ENCODE measurements at regions not wholly inside any gene's neighbourhood (a gene's known extent, or its start where the extent isn't known, plus 50 kb on each side); places are given as distances from the start of the nearest gene placed in this dataset.
A peak's percentile ranks its signal among the peaks of the same experiment; 100 is the strongest.

GRCh38 chr14:55752580-55753390, 172.8 kb downstream of the KTN1 start:
- ChIA-PET POLR2A (no interaction called here), CTCF (no interaction called here)
- DNase-seq (ENCODE audit: extremely low spot score): no peak
- TF ChIP-seq, protein P1, sequence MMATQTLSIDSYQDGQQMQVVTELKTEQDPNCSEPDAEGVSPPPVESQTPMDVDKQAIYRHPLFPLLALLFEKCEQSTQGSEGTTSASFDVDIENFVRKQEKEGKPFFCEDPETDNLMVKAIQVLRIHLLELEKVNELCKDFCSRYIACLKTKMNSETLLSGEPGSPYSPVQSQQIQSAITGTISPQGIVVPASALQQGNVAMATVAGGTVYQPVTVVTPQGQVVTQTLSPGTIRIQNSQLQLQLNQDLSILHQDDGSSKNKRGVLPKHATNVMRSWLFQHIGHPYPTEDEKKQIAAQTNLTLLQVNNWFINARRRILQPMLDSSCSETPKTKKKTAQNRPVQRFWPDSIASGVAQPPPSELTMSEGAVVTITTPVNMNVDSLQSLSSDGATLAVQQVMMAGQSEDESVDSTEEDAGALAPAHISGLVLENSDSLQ (IDR thresholded peaks at IDR 0.05): 0 out of 2 replicates have a peak, but pooled peaks have one; percentile 23
- no peak for TF ChIP-seq SUZ12 (IDR thresholded peaks at IDR 0.05)

- DNase-seq (ENCODE audit: extremely low spot score): no peak
- POLR2A ChIA-PET: no interaction called here
- CTCF ChIA-PET: no interaction called here
- TF ChIP-seq HDGF (IDR thresholded peaks at IDR 0.05; ENCODE audit: borderline replicate concordance) (no peak), BHLHE40 (IDR thresholded peaks at IDR 0.05; ENCODE audit: borderline replicate concordance) (no peak), ARNT (IDR thresholded peaks at IDR 0.05) (no peak), SUZ12 (IDR thresholded peaks at IDR 0.05) (no peak), SP1 (IDR thresholded peaks at IDR 0.05) (no peak), FOXM1 (IDR thresholded peaks at IDR 0.05; ENCODE audit: borderline replicate concordance) (no peak)
Observed at GRCh38 chr14:55754471-55754870, 174.5 kb downstream of the KTN1 start.

DNA sequence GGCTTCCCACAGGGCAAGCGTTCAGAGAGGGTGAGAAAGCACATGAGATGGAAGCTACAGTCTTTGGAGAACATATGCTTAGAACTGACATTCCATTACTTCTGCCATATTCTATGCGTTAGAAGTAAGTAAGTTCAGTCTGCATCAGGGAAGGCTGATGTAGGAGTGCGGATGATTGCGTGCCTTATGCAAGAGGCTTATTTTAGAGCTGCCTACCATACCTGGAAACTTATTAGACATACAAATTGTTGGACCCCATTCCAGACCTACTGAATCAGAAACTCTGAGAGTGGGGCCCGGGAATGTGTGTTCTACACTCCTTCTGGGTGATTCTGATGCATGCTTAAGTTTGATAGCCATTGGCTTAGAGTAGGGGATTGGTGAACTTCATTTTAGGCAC, 174.9 kb downstream of the KTN1 start:
- TF ChIP-seq HDGF (IDR thresholded peaks at IDR 0.05; ENCODE audit: borderline replicate concordance) (no peak), FOXM1 (IDR thresholded peaks at IDR 0.05; ENCODE audit: borderline replicate concordance) (no peak)
- ChIA-PET CTCF (no interaction called here), POLR2A (no interaction called here)
- DNase-seq (ENCODE audit: extremely low spot score): no peak

GRCh38 chr14:55756078-55756477, 176.1 kb downstream of the KTN1 start:
- ChIA-PET POLR2A (no interaction called here), CTCF (no interaction called here)
- no peak for TF ChIP-seq SUZ12 (IDR thresholded peaks at IDR 0.05)
- TF ChIP-seq SP1 (IDR thresholded peaks at IDR 0.05): no peak
- no peak for TF ChIP-seq BHLHE40 (IDR thresholded peaks at IDR 0.05; ENCODE audit: borderline replicate concordance)
- no peak for TF ChIP-seq CTBP1 (IDR thresholded peaks at IDR 0.05; ENCODE audit: borderline replicate concordance)
- no peak for DNase-seq (ENCODE audit: extremely low spot score)

- ChIA-PET POLR2A (no interaction called here), CTCF (no interaction called here)
- no peak for TF ChIP-seq NFRKB (IDR thresholded peaks at IDR 0.05)
- no peak for TF ChIP-seq FOXM1 (IDR thresholded peaks at IDR 0.05; ENCODE audit: borderline replicate concordance)
- no peak for TF ChIP-seq HDGF (IDR thresholded peaks at IDR 0.05; ENCODE audit: borderline replicate concordance)
- TF ChIP-seq CTBP1 (IDR thresholded peaks at IDR 0.05; ENCODE audit: borderline replicate concordance): no peak
- TF ChIP-seq ARNT (IDR thresholded peaks at IDR 0.05): no peak
- TF ChIP-seq ELF4 (IDR thresholded peaks at IDR 0.05): no peak
- no peak for TF ChIP-seq SUZ12 (IDR thresholded peaks at IDR 0.05)
- TF ChIP-seq FOXK2 (IDR thresholded peaks at IDR 0.05): no peak
- TF ChIP-seq, protein P1 (IDR thresholded peaks at IDR 0.05): no peak
- TF ChIP-seq L3MBTL2 (conservative IDR thresholded peaks at IDR 0.05): no peak
- TF ChIP-seq FOXA1 (IDR thresholded peaks at IDR 0.05): no peak
- TF ChIP-seq TARDBP (IDR thresholded peaks at IDR 0.05): no peak
- TF ChIP-seq ZNF384 (IDR thresholded peaks at IDR 0.05): no peak
- no peak for TF ChIP-seq BHLHE40 (IDR thresholded peaks at IDR 0.05; ENCODE audit: borderline replicate concordance)
- DNase-seq (ENCODE audit: extremely low spot score): no peak
Observed at GRCh38 chr14:55756557-55756956, 176.6 kb downstream of the KTN1 start.

DNA sequence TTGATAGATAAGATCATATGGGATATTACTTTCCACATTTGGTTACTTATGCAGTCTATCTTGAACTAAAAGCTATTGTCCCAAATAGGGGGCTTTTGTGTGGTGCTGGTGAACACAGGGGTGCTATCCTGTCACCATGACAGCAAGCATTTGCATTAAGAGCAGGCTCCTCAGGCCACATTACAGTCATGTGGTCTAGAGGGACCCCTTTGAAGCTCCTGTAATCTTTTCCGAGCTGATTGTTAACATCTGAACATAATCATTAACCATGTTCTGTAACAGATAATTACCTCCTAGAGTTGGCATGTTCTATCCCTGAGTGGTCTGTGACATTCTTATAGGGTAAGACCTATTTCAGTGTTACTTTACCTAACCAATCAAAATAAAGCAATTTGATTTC, 178.8 kb downstream of the KTN1 start:
- ChIA-PET POLR2A (no interaction called here), CTCF (no interaction called here)
- DNase-seq (ENCODE audit: extremely low spot score): no peak
- TF ChIP-seq LEF1 (IDR thresholded peaks at IDR 0.05; ENCODE audit: borderline replicate concordance) (no peak), SP1 (IDR thresholded peaks at IDR 0.05) (no peak)
- TF ChIP-seq, protein P1 (IDR thresholded peaks at IDR 0.05): no peak

DNA sequence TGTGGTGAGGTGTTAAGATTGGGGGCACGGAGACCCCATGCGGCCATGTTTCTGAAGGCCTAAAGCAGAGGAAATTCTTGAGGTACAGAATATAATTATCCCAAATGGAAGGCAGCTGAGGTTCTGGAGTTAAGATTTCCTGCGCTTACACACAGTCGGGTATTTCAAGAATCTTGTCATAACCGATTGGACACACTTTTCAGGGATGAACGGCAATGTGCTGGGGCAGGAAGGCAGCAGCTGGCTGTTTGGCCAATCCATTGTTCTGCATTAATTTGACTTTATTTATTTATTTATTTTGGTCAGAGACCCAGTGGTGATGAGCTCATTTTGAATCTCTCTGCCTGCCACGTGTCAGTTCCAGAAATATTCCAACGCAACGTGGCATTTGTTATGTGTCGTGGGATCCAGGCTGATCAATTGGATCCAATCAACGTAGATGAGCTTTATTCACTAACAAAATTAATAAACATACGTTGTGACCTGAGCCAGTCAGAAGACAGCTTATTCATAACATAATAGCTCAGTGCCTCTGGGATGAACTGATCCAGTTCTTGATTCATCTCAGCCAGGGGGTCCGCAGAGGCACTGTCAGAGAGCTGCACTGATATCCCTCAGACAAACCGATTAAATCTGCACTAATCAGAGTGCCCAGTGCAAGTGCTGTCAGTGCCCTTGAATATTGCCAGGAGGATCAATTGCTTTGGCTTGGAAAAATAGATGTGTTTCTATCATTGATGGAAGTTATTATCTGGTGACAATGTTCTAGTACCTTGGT, 181.0 kb downstream of the KTN1 start:
- no peak for DNase-seq (ENCODE audit: extremely low spot score)
- no peak for TF ChIP-seq TARDBP (IDR thresholded peaks at IDR 0.05)
- no peak for TF ChIP-seq CTBP1 (IDR thresholded peaks at IDR 0.05; ENCODE audit: borderline replicate concordance)
- no peak for TF ChIP-seq FOXM1 (IDR thresholded peaks at IDR 0.05; ENCODE audit: borderline replicate concordance)
- TF ChIP-seq HDGF (IDR thresholded peaks at IDR 0.05; ENCODE audit: borderline replicate concordance): no peak
- no peak for TF ChIP-seq BHLHE40 (IDR thresholded peaks at IDR 0.05; ENCODE audit: borderline replicate concordance)
- TF ChIP-seq LEF1 (IDR thresholded peaks at IDR 0.05; ENCODE audit: borderline replicate concordance): no peak
- no peak for TF ChIP-seq ELF4 (IDR thresholded peaks at IDR 0.05)
- TF ChIP-seq L3MBTL2 (conservative IDR thresholded peaks at IDR 0.05): no peak
- TF ChIP-seq NFRKB (IDR thresholded peaks at IDR 0.05): no peak
- no peak for TF ChIP-seq SUZ12 (IDR thresholded peaks at IDR 0.05)
- TF ChIP-seq ZNF384 (IDR thresholded peaks at IDR 0.05): no peak
- TF ChIP-seq FOXA1 (IDR thresholded peaks at IDR 0.05): no peak
- no peak for TF ChIP-seq SP1 (IDR thresholded peaks at IDR 0.05)
- no peak for TF ChIP-seq FOXK2 (IDR thresholded peaks at IDR 0.05)
- TF ChIP-seq, protein P1 (IDR thresholded peaks at IDR 0.05): no peak
- no peak for TF ChIP-seq ARNT (IDR thresholded peaks at IDR 0.05)
- POLR2A ChIA-PET: no interaction called here
- CTCF ChIA-PET: interaction anchor here (0.6 kb wide), 1 partner anchor 22 kb away, joined by 3 read pairs; no protein-coding TSS in a partner anchor

Data from HEK293T (cell line).